CD14-positive monocyte (primary cell): ENCODE measurements at regions not wholly inside any gene's neighbourhood (a gene's known extent, or its start where the extent isn't known, plus 50 kb on each side); places are given as distances from the start of the nearest gene placed in this dataset.

ENCODE experiments used
- DNase-seq, 3 donors: peaks; one replicate each; pipeline ENCODE4 v3.0.0-alpha.2; 2011 to 2022
- H2AFZ ChIP-seq: 2 replicates; pipeline ENCODE4 v1.6.0; 2012; ENCODE audit warnings: mild to moderate bottlenecking, low read depth, low read length, inconsistent platforms; ENCODE audit not compliant: insufficient read depth, poor library complexity, severe bottlenecking
- H3K27ac ChIP-seq, 2 donors: 1 replicate in 1 of 2; 2 replicates in 1 of 2; pipeline ENCODE4 v1.5.1; 2012 to 2013; ENCODE audit warnings: low read length in 2 of 2, control low read depth in 1 of 2, inconsistent platforms in 1 of 2, low read depth in 1 of 2, mild to moderate bottlenecking in 1 of 2
- H3K27me3 ChIP-seq, 2 donors: one replicate each; pipeline versions ENCODE4 v1.6.0 to v1.6.1; 2011 to 2013; ENCODE audit warnings: low read length in 2 of 2; ENCODE audit not compliant: control insufficient read depth in 2 of 2, insufficient read depth in 2 of 2
- H3K36me3 ChIP-seq, 2 donors: replicated peaks in 1 of 2; 1 replicate in 1 of 2; 2 replicates in 1 of 2; pipeline versions ENCODE4 v1.5.1 to v1.6.1; 2012 to 2013; ENCODE audit warnings: low read length in 2 of 2, control low read depth in 1 of 2, inconsistent platforms in 1 of 2, mild to moderate bottlenecking in 1 of 2; ENCODE audit not compliant: insufficient read depth in 2 of 2, control insufficient read depth in 1 of 2
- H3K4me1 ChIP-seq, 2 donors: 1 replicate in 1 of 2; 2 replicates in 1 of 2; pipeline versions ENCODE4 v1.5.1 to v1.6.1; 2012 to 2013; ENCODE audit warnings: low read length in 2 of 2, control low read depth in 1 of 2, inconsistent platforms in 1 of 2, mild to moderate bottlenecking in 1 of 2, moderate library complexity in 1 of 2; ENCODE audit not compliant: insufficient read depth in 2 of 2, control insufficient read depth in 1 of 2
- H3K4me2 ChIP-seq: replicated peaks from 2 replicates; pipeline ENCODE3; 2012; ENCODE audit warnings: low read length, moderate library complexity, mild to moderate bottlenecking; ENCODE audit not compliant: poor library complexity, severe bottlenecking; ENCODE audit errors: extremely low read depth
- H3K4me3 ChIP-seq, 3 experiments: fragments of 200-600 bp in 1 of 3; sonication (generic) in 1 of 3; replicated peaks in 1 of 3; 1 replicate in 2 of 3; 2 replicates in 1 of 3; pipeline ENCODE4 v1.5.1; 2011 to 2013; ENCODE audit warnings: low read length in 3 of 3, mild to moderate bottlenecking in 3 of 3, control low read depth in 2 of 3, low read depth in 2 of 3, inconsistent platforms in 1 of 3, moderate library complexity in 1 of 3
- H3K79me2 ChIP-seq: 2 replicates; pipeline ENCODE4 v1.6.0; 2012; ENCODE audit warnings: mild to moderate bottlenecking, control low read depth, inconsistent platforms, low read length, moderate library complexity; ENCODE audit not compliant: insufficient read depth
- H3K9ac ChIP-seq: 2 replicates; pipeline ENCODE4 v1.6.0; 2017; ENCODE audit warnings: low read length, mild to moderate bottlenecking; ENCODE audit not compliant: insufficient read depth, poor library complexity, severe bottlenecking
- H3K9me3 ChIP-seq, 2 donors: replicated peaks in 1 of 2; 1 replicate in 1 of 2; 2 replicates in 1 of 2; pipeline versions ENCODE4 v1.5.1 to v1.6.1; 2012 to 2013; ENCODE audit warnings: low read length in 2 of 2, control low read depth in 1 of 2; ENCODE audit not compliant: control insufficient read depth in 1 of 2, insufficient read depth in 1 of 2
- H4K20me1 ChIP-seq: 2 replicates; pipeline ENCODE4 v1.6.0; 2012; ENCODE audit warnings: mild to moderate bottlenecking, low read length, control low read depth, moderate library complexity; ENCODE audit not compliant: insufficient read depth
- H3K27ac Mint-ChIP-seq, 7 donors: one replicate each; pipeline ENCODE4 v1.8.0; 2020; ENCODE audit warnings: mild to moderate bottlenecking in 7 of 7, mixed read lengths in 7 of 7, moderate library complexity in 6 of 7, inconsistent platforms in 2 of 7
- H3K27me3 Mint-ChIP-seq, 3 donors: one replicate each; pipeline ENCODE4 v1.8.0; 2021 to 2022; ENCODE audit warnings: low read depth in 3 of 3, mild to moderate bottlenecking in 3 of 3, mixed read lengths in 3 of 3, moderate library complexity in 3 of 3, inconsistent platforms in 1 of 3
- H3K36me3 Mint-ChIP-seq, 2 donors: one replicate each; pipeline ENCODE4 v1.8.0; 2020; ENCODE audit warnings: mixed read lengths in 2 of 2, inconsistent platforms in 1 of 2, mild to moderate bottlenecking in 1 of 2
- H3K4me1 Mint-ChIP-seq: one replicate; pipeline ENCODE4 v1.8.0; 2020; ENCODE audit warnings: mild to moderate bottlenecking, mixed read lengths
- H3K4me3 Mint-ChIP-seq, 2 donors: one replicate each; pipeline ENCODE4 v1.8.0; 2020; ENCODE audit warnings: mild to moderate bottlenecking in 2 of 2, mixed read lengths in 2 of 2, moderate library complexity in 1 of 2
- H3K9me3 Mint-ChIP-seq, 7 donors: one replicate each; pipeline ENCODE4 v1.8.0; 2020 to 2022; ENCODE audit warnings: mixed read lengths in 7 of 7, mild to moderate bottlenecking in 6 of 7, moderate library complexity in 6 of 7, inconsistent platforms in 2 of 7
- CTCF ChIP-seq: fragments of 200-600 bp; IDR thresholded peaks from one replicate; pipeline ENCODE4 v1.8.0; 2022; ENCODE audit warnings: antibody characterized with exemption, mild to moderate bottlenecking
- WGBS: methylation state at CpG from one replicate; pipeline ENCODE4 v1.1.5; 2013; ENCODE audit warnings: missing lambda C conversion rate; ENCODE audit not compliant: insufficient coverage; 5-methylcytosine and 5-hydroxymethylcytosine counted together
- intact Hi-C, 2 donors: fragments of 100-400 bp; cut with micrococcal nuclease; formaldehyde crosslinking; loops; one replicate each; pipeline versions ENCODE4 v1.15.0 to v1.15.1; 2023

- intact Hi-C loops: no loop called here
- no peaks in the 10 kb centered on the region for H3K4me1 Mint-ChIP-seq
- TF ChIP-seq CTCF: no peak
Measured at GRCh38 chr5:105816961-105817360, 1853.8 kb downstream of the EFNA5 start.

GRCh38 chr5:105812304-105812703, 1858.4 kb downstream of the EFNA5 start:
- DNase-seq: no peak
- no peaks in the 10 kb centered on the region for H3K27me3 Mint-ChIP-seq
- no peaks in the 10 kb centered on the region for H3K4me1 Mint-ChIP-seq
- Histone ChIP-seq H3K4me3 (no peak overlapping the region), H2AFZ (no peak overlapping the region), H3K4me2 (no peak overlapping the region), H4K20me1 (no peaks in the 10 kb centered on the region), H3K9me3 (no peaks in the 10 kb centered on the region), H3K9ac (no peak overlapping the region), H3K27ac (no peak overlapping the region), H3K36me3 (no peaks in the 10 kb centered on the region), H3K79me2 (no peaks in the 10 kb centered on the region), H3K27me3 (no peaks in the 10 kb centered on the region), H3K4me1 (no peaks in the 10 kb centered on the region)
- H3K9me3 Mint-ChIP-seq: peaks cover 0 to 6% (median 3%) of the 10 kb centered on the region in 7 donors
- no peak for TF ChIP-seq CTCF
- intact Hi-C loops: no loop called here
- WGBS: no CpG with 5 or more reads among the region's 2 CpGs
- H3K27ac Mint-ChIP-seq: no peak overlapping the region
- H3K4me3 Mint-ChIP-seq: no peak overlapping the region
- H3K36me3 Mint-ChIP-seq: no peaks in the 10 kb centered on the region

More at GRCh38 chr5:105816961-105817360, 1853.8 kb downstream of the EFNA5 start:
- H3K4me1 ChIP-seq: no peaks in the 10 kb centered on the region
- Mint-ChIP-seq H3K9me3 (peaks cover 0 to 6% (median 1%) of the 10 kb centered on the region in 7 donors), H3K27me3 (no peaks in the 10 kb centered on the region), H3K36me3 (no peaks in the 10 kb centered on the region), H3K4me3 (no peak overlapping the region), H3K27ac (no peak overlapping the region)
- H3K27ac ChIP-seq: no peak overlapping the region
- DNase-seq: no peak
- no peaks in the 10 kb centered on the region for H3K79me2 ChIP-seq
- no peak overlapping the region for H2AFZ ChIP-seq
- H3K9ac ChIP-seq: no peak overlapping the region
- H3K27me3 ChIP-seq: no peaks in the 10 kb centered on the region
- H3K9me3 ChIP-seq: peaks cover 0 to 1% of the 10 kb centered on the region in 2 donors
- H3K36me3 ChIP-seq: no peaks in the 10 kb centered on the region
- no peak overlapping the region for H3K4me2 ChIP-seq
- H3K4me3 ChIP-seq: no peak overlapping the region
- no CpG with 5 or more reads among the region's 1 CpG for WGBS
- no peaks in the 10 kb centered on the region for H4K20me1 ChIP-seq
